ENCODE measurements at regions not wholly inside any gene's neighbourhood (a gene's known extent, or its start where the extent isn't known, plus 50 kb on each side); places are given as distances from the start of the nearest gene placed in this dataset.

DNA sequence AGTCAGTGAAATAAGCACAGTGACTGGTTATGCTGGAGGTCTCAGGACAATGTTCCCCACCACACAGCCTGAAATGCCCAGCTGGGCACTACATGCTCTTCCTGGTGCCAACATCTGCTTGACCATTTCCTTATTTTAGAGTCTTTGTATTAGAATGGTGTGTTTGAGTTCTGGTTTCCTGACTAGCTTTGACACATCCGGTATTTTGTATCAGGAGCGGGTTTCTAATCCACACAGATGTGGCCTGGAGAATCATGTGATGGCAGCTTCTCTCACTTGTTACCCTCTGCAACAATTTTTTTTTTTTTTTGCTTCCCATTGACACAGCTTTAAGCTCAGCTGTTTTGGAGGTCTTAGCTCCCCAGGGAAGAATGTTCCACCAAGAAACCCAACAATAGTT lies 164.5 kb upstream of the CST7 start:
- POLR2A ChIA-PET, result no interaction called here
- H3K27ac Mint-ChIP-seq, result peak overlapping the region; percentile 55

GRCh38 chr20:24785141-24786110 lies 163.6 kb upstream of the CST7 start:
- ATAC-seq, result no peak
- no peaks in the 10 kb centered on the region for H3K27me3 Mint-ChIP-seq (ENCODE audit: low read depth)
- no peaks in the 10 kb centered on the region for H3K9me3 Mint-ChIP-seq (ENCODE audit: insufficient read depth)
- no peak for DNase-seq
- peaks cover 30% of the 10 kb centered on the region for H3K4me1 Mint-ChIP-seq (ENCODE audit: low read depth)
- H3K36me3 Mint-ChIP-seq (ENCODE audit: low read depth), result no peaks in the 10 kb centered on the region
- H3K4me3 Mint-ChIP-seq, result no peak overlapping the region
- no peak overlapping the region for H3K27ac Mint-ChIP-seq
- POLR2A ChIA-PET, result no interaction called here
- CTCF ChIA-PET, result no interaction called here

More for the DNA sequence above, 164.5 kb upstream of the CST7 start:
- Mint-ChIP-seq H3K27me3 (ENCODE audit: low read depth) (peaks cover 4% of the 10 kb centered on the region), H3K36me3 (ENCODE audit: low read depth) (no peaks in the 10 kb centered on the region), H3K9me3 (ENCODE audit: insufficient read depth) (no peaks in the 10 kb centered on the region), H3K4me3 (no peak overlapping the region), H3K4me1 (ENCODE audit: low read depth) (peaks cover 33% of the 10 kb centered on the region)
- no peak for DNase-seq
- ATAC-seq, result no peak
- CTCF ChIA-PET, result no interaction called here

- ChIA-PET POLR2A (no interaction called here), CTCF (no interaction called here)
- Mint-ChIP-seq H3K27me3 (ENCODE audit: low read depth) (no peaks in the 10 kb centered on the region), H3K4me1 (ENCODE audit: low read depth) (peaks cover 23% of the 10 kb centered on the region), H3K4me3 (no peak overlapping the region), H3K27ac (no peak overlapping the region), H3K9me3 (ENCODE audit: insufficient read depth) (no peaks in the 10 kb centered on the region), H3K36me3 (ENCODE audit: low read depth) (no peaks in the 10 kb centered on the region)
- no peak for DNase-seq
- ATAC-seq, result no peak
Measured at GRCh38 chr20:24786111-24786495, 163.0 kb upstream of the CST7 start.

DNA sequence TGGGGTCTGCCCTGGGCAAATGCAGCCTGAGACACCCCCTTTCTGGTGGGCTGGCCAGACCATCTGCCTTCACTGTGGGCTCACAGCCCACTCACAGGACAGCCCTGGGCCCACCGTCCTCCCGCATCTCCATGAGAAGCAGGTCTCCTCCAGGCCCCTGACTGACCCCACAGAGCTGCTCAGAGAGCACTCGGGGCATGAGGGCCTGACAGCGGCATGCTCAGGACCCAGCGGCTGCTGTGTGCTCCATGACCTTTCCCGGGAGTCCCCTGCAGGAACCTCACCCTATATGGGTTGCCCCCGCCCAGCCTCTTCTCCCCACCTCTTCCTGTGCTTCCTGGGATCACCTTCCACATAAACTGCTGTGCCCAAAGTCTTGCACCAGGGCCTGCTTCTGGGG lies 162.4 kb upstream of the CST7 start:
- Mint-ChIP-seq H3K27me3 (ENCODE audit: low read depth) (no peaks in the 10 kb centered on the region), H3K4me1 (ENCODE audit: low read depth) (peaks cover 23% of the 10 kb centered on the region), H3K27ac (no peak overlapping the region), H3K36me3 (ENCODE audit: low read depth) (no peaks in the 10 kb centered on the region), H3K4me3 (no peak overlapping the region), H3K9me3 (ENCODE audit: insufficient read depth) (no peaks in the 10 kb centered on the region)
- ATAC-seq (no peak), DNase-seq (no peak)
- POLR2A ChIA-PET, result no interaction called here
- CTCF ChIA-PET, result no interaction called here

DNA sequence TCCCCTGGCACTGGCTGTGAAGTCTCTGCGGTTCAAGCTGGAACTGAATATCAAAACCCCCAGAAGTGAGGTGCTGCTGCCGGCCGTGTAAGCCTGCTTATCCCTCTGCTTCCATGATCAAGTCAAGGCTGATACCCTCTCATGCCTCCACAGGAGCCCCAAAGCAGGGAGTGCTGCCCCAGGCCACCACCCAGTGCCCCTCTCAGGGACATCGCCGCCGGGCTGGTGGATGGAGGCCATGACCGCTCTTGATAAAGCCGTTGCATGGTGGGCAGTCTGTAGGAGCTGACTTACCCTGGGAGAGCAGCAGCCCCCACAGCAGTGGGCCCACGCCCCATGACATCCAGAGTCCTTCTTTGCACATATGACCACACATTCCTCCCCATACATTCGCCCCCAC lies 162.0 kb upstream of the CST7 start:
- POLR2A ChIA-PET, result no interaction called here

GRCh38 chr20:24787621-24788020 lies 161.4 kb upstream of the CST7 start:
- no peak for DNase-seq
- POLR2A ChIA-PET, result no interaction called here

More for the DNA sequence above, 162.0 kb upstream of the CST7 start:
- Mint-ChIP-seq H3K36me3 (ENCODE audit: low read depth) (no peaks in the 10 kb centered on the region), H3K4me1 (ENCODE audit: low read depth) (peaks cover 23% of the 10 kb centered on the region), H3K4me3 (no peak overlapping the region), H3K9me3 (ENCODE audit: insufficient read depth) (no peaks in the 10 kb centered on the region), H3K27me3 (ENCODE audit: low read depth) (no peaks in the 10 kb centered on the region), H3K27ac (peak overlapping the region; percentile 29)
- ATAC-seq, result no peak
- DNase-seq, result no peak
- CTCF ChIA-PET, result no interaction called here

DNA sequence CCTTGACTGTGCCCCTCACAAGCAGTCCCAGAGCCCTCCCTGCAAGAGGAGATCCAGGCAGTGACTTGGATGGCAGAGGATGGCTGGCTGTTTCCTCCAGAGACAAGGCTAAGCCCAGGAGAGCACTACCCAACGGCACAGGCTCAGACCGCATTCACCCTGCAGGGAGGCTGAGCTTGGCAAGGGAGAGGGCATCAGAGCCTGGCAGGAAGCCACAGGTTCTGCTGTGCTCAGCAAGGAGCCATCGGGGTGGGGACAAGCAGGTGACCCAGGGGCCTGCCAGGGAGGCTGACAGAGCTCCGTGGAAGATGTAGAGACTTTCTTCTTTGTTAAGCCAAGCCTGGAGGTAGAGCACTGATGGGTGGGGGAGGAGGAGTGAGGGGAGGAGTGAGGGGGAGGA lies 159.2 kb upstream of the CST7 start:
- POLR2A ChIA-PET, result no interaction called here
- CTCF ChIA-PET, result interaction anchor here (1.5 kb wide), 1 partner anchor 9 kb away, joined by 6 read pairs; no protein-coding TSS in a partner anchor
- H3K9me3 Mint-ChIP-seq (ENCODE audit: insufficient read depth), result no peaks in the 10 kb centered on the region

More at GRCh38 chr20:24787621-24788020, 161.4 kb upstream of the CST7 start:
- H3K4me1 Mint-ChIP-seq (ENCODE audit: low read depth), result peaks cover 23% of the 10 kb centered on the region
- H3K36me3 Mint-ChIP-seq (ENCODE audit: low read depth), result no peaks in the 10 kb centered on the region
- no peak overlapping the region for H3K27ac Mint-ChIP-seq
- ATAC-seq, result no peak
- CTCF ChIA-PET, result no interaction called here
- H3K4me3 Mint-ChIP-seq, result no peak overlapping the region
- H3K27me3 Mint-ChIP-seq (ENCODE audit: low read depth), result no peaks in the 10 kb centered on the region
- no peaks in the 10 kb centered on the region for H3K9me3 Mint-ChIP-seq (ENCODE audit: insufficient read depth)

GRCh38 chr20:24790746-24791283 lies 158.3 kb upstream of the CST7 start:
- ATAC-seq, result no peak
- H3K36me3 Mint-ChIP-seq (ENCODE audit: low read depth), result no peaks in the 10 kb centered on the region
- no peaks in the 10 kb centered on the region for H3K27me3 Mint-ChIP-seq (ENCODE audit: low read depth)
- POLR2A ChIA-PET, result interaction anchor here (0.6 kb wide), 1 partner anchor 119 kb away, joined by 3 read pairs; no protein-coding TSS in a partner anchor
- H3K27ac Mint-ChIP-seq, result no peak overlapping the region
- H3K4me1 Mint-ChIP-seq (ENCODE audit: low read depth), result peaks cover 11% of the 10 kb centered on the region
- CTCF ChIA-PET, result interaction anchor here (1.5 kb wide), 1 partner anchor 10 kb away, joined by 6 read pairs; no protein-coding TSS in a partner anchor
- no peak overlapping the region for H3K4me3 Mint-ChIP-seq
- H3K9me3 Mint-ChIP-seq (ENCODE audit: insufficient read depth), result no peaks in the 10 kb centered on the region
- DNase-seq, result no peak

More for the DNA sequence above, 159.2 kb upstream of the CST7 start:
- Mint-ChIP-seq H3K27me3 (ENCODE audit: low read depth) (no peaks in the 10 kb centered on the region), H3K27ac (no peak overlapping the region), H3K4me3 (no peak overlapping the region), H3K4me1 (ENCODE audit: low read depth) (peaks cover 11% of the 10 kb centered on the region), H3K36me3 (ENCODE audit: low read depth) (no peaks in the 10 kb centered on the region)
- DNase-seq (no peak), ATAC-seq (no peak)

DNA sequence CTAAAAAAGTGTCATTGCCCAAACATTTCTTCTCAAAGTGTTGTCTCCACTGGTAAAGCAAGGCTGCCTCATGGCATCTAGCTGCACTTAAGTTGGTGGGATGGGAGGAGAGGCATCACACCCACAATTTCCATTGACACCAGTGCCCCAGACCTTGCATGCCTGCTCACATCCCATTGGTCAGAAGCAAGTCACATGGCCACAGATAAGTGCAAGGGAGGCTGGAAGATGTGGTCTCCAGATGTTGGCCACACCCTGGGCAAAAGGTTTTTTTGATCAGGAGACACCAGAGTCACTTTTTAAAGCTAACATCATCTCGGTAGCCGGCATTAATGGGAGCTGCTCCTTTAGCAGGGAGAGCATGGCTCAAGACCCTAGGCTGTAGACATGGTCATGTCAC lies 157.1 kb upstream of the CST7 start:
- ChIA-PET CTCF (no interaction called here), POLR2A (no interaction called here)
- ATAC-seq (no peak), DNase-seq (no peak)
- H3K27ac Mint-ChIP-seq, result no peak overlapping the region
- no peaks in the 10 kb centered on the region for H3K36me3 Mint-ChIP-seq (ENCODE audit: low read depth)
- H3K4me3 Mint-ChIP-seq, result no peak overlapping the region
- peaks cover 12% of the 10 kb centered on the region for H3K4me1 Mint-ChIP-seq (ENCODE audit: low read depth)
- H3K9me3 Mint-ChIP-seq (ENCODE audit: insufficient read depth), result no peaks in the 10 kb centered on the region
- H3K27me3 Mint-ChIP-seq (ENCODE audit: low read depth), result no peaks in the 10 kb centered on the region

- ATAC-seq, result no peak
- Mint-ChIP-seq H3K36me3 (ENCODE audit: low read depth) (no peaks in the 10 kb centered on the region), H3K4me1 (ENCODE audit: low read depth) (peaks cover 12% of the 10 kb centered on the region), H3K4me3 (no peak overlapping the region), H3K27me3 (ENCODE audit: low read depth) (no peaks in the 10 kb centered on the region), H3K27ac (no peak overlapping the region), H3K9me3 (ENCODE audit: insufficient read depth) (no peaks in the 10 kb centered on the region)
- DNase-seq, result no peak
- CTCF ChIA-PET, result no interaction called here
- POLR2A ChIA-PET, result no interaction called here
Measured at GRCh38 chr20:24792641-24793495, 156.2 kb upstream of the CST7 start.

- Mint-ChIP-seq H3K27ac (no peak overlapping the region), H3K27me3 (ENCODE audit: low read depth) (no peaks in the 10 kb centered on the region), H3K36me3 (ENCODE audit: low read depth) (no peaks in the 10 kb centered on the region), H3K9me3 (ENCODE audit: insufficient read depth) (no peaks in the 10 kb centered on the region), H3K4me3 (no peak overlapping the region), H3K4me1 (ENCODE audit: low read depth) (peaks cover 12% of the 10 kb centered on the region)
- no peak for ATAC-seq
- POLR2A ChIA-PET, result no interaction called here
- DNase-seq, result no peak
- CTCF ChIA-PET, result no interaction called here
Measured at GRCh38 chr20:24795436-24795835, 153.6 kb upstream of the CST7 start.

DNA sequence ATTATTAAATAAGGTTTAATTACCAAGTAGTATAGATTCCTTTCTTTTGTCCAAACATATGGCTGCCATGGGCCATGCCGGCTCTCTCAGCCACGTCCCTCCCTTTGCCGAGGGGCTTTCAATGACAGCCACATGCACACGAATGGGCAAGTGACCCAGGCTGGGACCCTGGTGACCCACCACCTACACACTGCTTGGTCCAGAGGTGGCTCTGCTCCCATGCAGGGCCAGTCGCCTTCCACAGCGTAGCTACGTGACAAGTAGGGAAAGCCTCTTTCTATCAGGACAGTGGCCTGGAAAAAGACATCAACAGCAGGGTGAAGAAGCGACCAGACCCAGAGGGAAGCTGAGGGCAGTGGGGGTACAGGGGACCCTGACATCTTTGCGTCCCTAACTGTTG lies 152.8 kb upstream of the CST7 start:
- no peak for DNase-seq
- peaks cover 12% of the 10 kb centered on the region for H3K4me1 Mint-ChIP-seq (ENCODE audit: low read depth)
- H3K27ac Mint-ChIP-seq, result no peak overlapping the region
- no peaks in the 10 kb centered on the region for H3K27me3 Mint-ChIP-seq (ENCODE audit: low read depth)
- CTCF ChIA-PET, result no interaction called here
- POLR2A ChIA-PET, result no interaction called here
- no peaks in the 10 kb centered on the region for H3K9me3 Mint-ChIP-seq (ENCODE audit: insufficient read depth)
- no peak overlapping the region for H3K4me3 Mint-ChIP-seq
- H3K36me3 Mint-ChIP-seq (ENCODE audit: low read depth), result no peaks in the 10 kb centered on the region
- ATAC-seq, result no peak

Data from activated CD8-positive, alpha-beta T cell treated with anti-CD3 and anti-CD28 coated beads, Interleukin-2, amount 10 ng/mL, durations not matched to agents 7 days and 5 days (primary cell).